ENCODE measurements at regions not wholly inside any gene's neighbourhood (a gene's known extent, or its start where the extent isn't known, plus 50 kb on each side); places are given as distances from the start of the nearest gene placed in this dataset.
A peak's percentile ranks its signal among the peaks of the same experiment; 100 is the strongest.

- Histone ChIP-seq H3K36me3 (no peaks in the 10 kb centered on the region), H3K4me1 (no peaks in the 10 kb centered on the region), H3K9me3 (no peaks in the 10 kb centered on the region), H3K27me3 (no peaks in the 10 kb centered on the region), H3K27ac (no peak overlapping the region), H3K4me3 (no peak overlapping the region)
- intact Hi-C loops (cut with DNase I) = no loop called here
- 96% methylated on average over 37 of the region's 37 CpGs for WGBS, 2 donors
- peak; percentile 62 for DNase-seq
- no peak for TF ChIP-seq EP300 (IDR thresholded peaks at IDR 0.05)
- no peak for TF ChIP-seq POLR2A (IDR thresholded peaks at IDR 0.05)
- no peak for TF ChIP-seq CTCF (IDR thresholded peaks at IDR 0.05)
Observed at GRCh38 chr4:116598980-116599789, 486.2 kb downstream of the TRAM1L1 start.

GRCh38 chr4:116598155-116598979 lies 487.0 kb downstream of the TRAM1L1 start:
- intact Hi-C loops (cut with DNase I) = no loop called here
- 93 to 94% methylated on average over 32 of the region's 32 CpGs for WGBS, 2 donors
- no peaks in the 10 kb centered on the region for H3K27me3 ChIP-seq
- no peak for DNase-seq
- no peak overlapping the region for H3K27ac ChIP-seq
- no peaks in the 10 kb centered on the region for H3K36me3 ChIP-seq
- no peaks in the 10 kb centered on the region for H3K9me3 ChIP-seq
- no peak overlapping the region for H3K4me3 ChIP-seq
- TF ChIP-seq EP300 (IDR thresholded peaks at IDR 0.05) (no peak), POLR2AphosphoS5 (IDR thresholded peaks at IDR 0.05) (no peak), POLR2A (IDR thresholded peaks at IDR 0.05) (no peak), CTCF (IDR thresholded peaks at IDR 0.05) (no peak)
- H3K4me1 ChIP-seq = no peaks in the 10 kb centered on the region

GRCh38 chr4:116590648-116591047 lies 494.7 kb downstream of the TRAM1L1 start:
- no peaks in the 10 kb centered on the region for H3K9me3 ChIP-seq
- no peaks in the 10 kb centered on the region for H3K36me3 ChIP-seq
- TF ChIP-seq EP300 (IDR thresholded peaks at IDR 0.05) = no peak
- H3K4me3 ChIP-seq = no peak overlapping the region
- no peaks in the 10 kb centered on the region for H3K4me1 ChIP-seq
- no peaks in the 10 kb centered on the region for H3K27me3 ChIP-seq
- intact Hi-C loops (cut with DNase I) = no loop called here
- H3K27ac ChIP-seq = no peak overlapping the region
- DNase-seq = no peak

- Histone ChIP-seq H3K4me3 (no peak overlapping the region), H3K27me3 (no peaks in the 10 kb centered on the region), H3K27ac (no peak overlapping the region), H3K4me1 (no peaks in the 10 kb centered on the region), H3K36me3 (no peaks in the 10 kb centered on the region), H3K9me3 (no peaks in the 10 kb centered on the region)
- no peak for DNase-seq
- intact Hi-C loops (cut with DNase I) = no loop called here
- TF ChIP-seq POLR2AphosphoS5 (IDR thresholded peaks at IDR 0.05) (no peak), POLR2A (IDR thresholded peaks at IDR 0.05) (no peak), CTCF (IDR thresholded peaks at IDR 0.05) (no peak), EP300 (IDR thresholded peaks at IDR 0.05) (no peak)
Observed at GRCh38 chr4:116588783-116589182, 496.6 kb downstream of the TRAM1L1 start.

- no peak for DNase-seq
- no peaks in the 10 kb centered on the region for H3K9me3 ChIP-seq
- no peaks in the 10 kb centered on the region for H3K27me3 ChIP-seq
- H3K27ac ChIP-seq = no peak overlapping the region
- H3K4me1 ChIP-seq = no peaks in the 10 kb centered on the region
- no peaks in the 10 kb centered on the region for H3K36me3 ChIP-seq
- no peak overlapping the region for H3K4me3 ChIP-seq
- WGBS, 2 donors = 6 to 21% methylated on average over 3 of the region's 3 CpGs
- TF ChIP-seq EP300 (IDR thresholded peaks at IDR 0.05) (no peak), POLR2AphosphoS5 (IDR thresholded peaks at IDR 0.05) (no peak), CTCF (IDR thresholded peaks at IDR 0.05) (no peak), POLR2A (IDR thresholded peaks at IDR 0.05) (no peak)
- intact Hi-C loops (cut with DNase I) = no loop called here
Observed at GRCh38 chr4:116585246-116585645, 500.1 kb downstream of the TRAM1L1 start.

Measured in sigmoid colon (tissue), 6 donors.